PC-3 (cell line): ENCODE measurements at regions not wholly inside any gene's neighbourhood (a gene's known extent, or its start where the extent isn't known, plus 50 kb on each side); places are given as distances from the start of the nearest gene placed in this dataset.

Experiments used
- ATAC-seq: fragments of 200-7000 bp; cut with Tn5 transposase; 2 replicates; pipeline ENCODE4 v1.9.1; 2020; ENCODE audit warnings: mild to moderate bottlenecking, moderate library complexity
- BruUV-seq: library from RNA; stranded (reverse); fragments of 400-500 nt; replicated peaks from 2 replicates; lab custom pipeline; 2021; lab: Mats Ljungman, UMichigan
- CTCF ChIA-PET: fragments of 300-600 bp; sonication (Branson Sonifier 250); formaldehyde crosslinking; loops from one replicate; lab custom pipeline; 2022; ENCODE audit warnings: antibody characterized with exemption; lab: Charles Lee
- POLR2A ChIA-PET: fragments of 300-600 bp; sonication (Branson Sonifier 250); formaldehyde crosslinking; loops from one replicate; lab custom pipeline; 2022; ENCODE audit warnings: antibody characterized with exemption; ENCODE audit not compliant: unreplicated experiment; lab: Charles Lee
- DNase-seq: peaks from one replicate; pipeline ENCODE4 v3.0.0-alpha.2; 2015
- H2AFZ ChIP-seq: fragments of 300-600 bp; sonication (generic); 2 replicates; pipeline ENCODE4 v1.6.0; 2016; ENCODE audit warnings: antibody characterized with exemption, low read length
- H3F3A ChIP-seq: fragments of 300-600 bp; sonication (generic); one replicate; pipeline ENCODE4 v1.6.0; 2017; ENCODE audit warnings: antibody characterized with exemption, low read length, control low read depth, mild to moderate bottlenecking; ENCODE audit not compliant: unreplicated experiment
- H3K27ac ChIP-seq: fragments of 300-600 bp; sonication (generic); 2 replicates; pipeline ENCODE4 v1.5.1; 2016; ENCODE audit warnings: mild to moderate bottlenecking, low read length
- H3K27me3 ChIP-seq: fragments of 300-600 bp; sonication (generic); 2 replicates; pipeline ENCODE4 v1.6.1; 2016; ENCODE audit warnings: low read length, mixed read lengths
- H3K36me3 ChIP-seq: fragments of 300-600 bp; sonication (generic); 2 replicates; pipeline ENCODE4 v1.6.1; 2016; ENCODE audit warnings: low read depth, mixed run types, low read length, mixed read lengths
- H3K4me1 ChIP-seq: fragments of 300-600 bp; sonication (generic); 2 replicates; pipeline ENCODE4 v1.5.1; 2016; ENCODE audit warnings: low read length; ENCODE audit not compliant: insufficient read depth
- H3K4me2 ChIP-seq: fragments of 300-600 bp; sonication (generic); 2 replicates; pipeline ENCODE4 v1.6.0; 2016; ENCODE audit warnings: low read length
- H3K4me3 ChIP-seq: fragments of 300-600 bp; sonication (generic); 2 replicates; pipeline ENCODE4 v1.5.1; 2016; ENCODE audit warnings: mild to moderate bottlenecking, low read length, mixed read lengths
- H3K79me2 ChIP-seq: fragments of 300-600 bp; sonication (generic); 2 replicates; pipeline ENCODE4 v1.6.1; 2017; ENCODE audit warnings: low read length, mixed read lengths
- H3K9ac ChIP-seq: fragments of 300-600 bp; sonication (generic); 2 replicates; pipeline ENCODE4 v1.6.0; 2016; ENCODE audit warnings: mild to moderate bottlenecking, low read length
- H3K9me2 ChIP-seq: fragments of 300-600 bp; sonication (generic); replicated peaks from 2 replicates; pipeline ENCODE4 v1.6.1; 2016; ENCODE audit warnings: mixed run types, low read length, mixed read lengths
- H3K9me3 ChIP-seq: fragments of 300-600 bp; sonication (generic); 2 replicates; pipeline ENCODE4 v1.6.1; 2016; ENCODE audit warnings: low read length, mixed read lengths
- H4K20me1 ChIP-seq: fragments of 300-600 bp; sonication (generic); 2 replicates; pipeline ENCODE4 v1.6.1; 2016; ENCODE audit warnings: low read length, mixed read lengths
- EZH2 ChIP-seq: fragments of 300-600 bp; sonication (generic); IDR thresholded peaks from one replicate; pipeline ENCODE4 v1.6.1; 2017; ENCODE audit warnings: antibody characterized with exemption, mild to moderate bottlenecking, low read length; ENCODE audit not compliant: unreplicated experiment
- EZH2phosphoT487 ChIP-seq: fragments of 300-600 bp; sonication (generic); IDR thresholded peaks from 2 replicates; pipeline ENCODE4 v1.6.1; 2018; ENCODE audit warnings: mild to moderate bottlenecking, antibody characterized with exemption, low read length, borderline replicate concordance
- intact Hi-C: fragments of 100-400 bp; cut with micrococcal nuclease; formaldehyde crosslinking; loops from 2 replicates; pipeline ENCODE4 v1.9.0; 2023
- TF ChIP-seq, protein P1 (sequence below): fragments of 300-600 bp; sonication (generic); conservative IDR thresholded peaks from 2 replicates; pipeline ENCODE4 v1.5.1; 2017; ENCODE audit warnings: antibody characterized with exemption, low read depth, mild to moderate bottlenecking, low read length

DNA sequence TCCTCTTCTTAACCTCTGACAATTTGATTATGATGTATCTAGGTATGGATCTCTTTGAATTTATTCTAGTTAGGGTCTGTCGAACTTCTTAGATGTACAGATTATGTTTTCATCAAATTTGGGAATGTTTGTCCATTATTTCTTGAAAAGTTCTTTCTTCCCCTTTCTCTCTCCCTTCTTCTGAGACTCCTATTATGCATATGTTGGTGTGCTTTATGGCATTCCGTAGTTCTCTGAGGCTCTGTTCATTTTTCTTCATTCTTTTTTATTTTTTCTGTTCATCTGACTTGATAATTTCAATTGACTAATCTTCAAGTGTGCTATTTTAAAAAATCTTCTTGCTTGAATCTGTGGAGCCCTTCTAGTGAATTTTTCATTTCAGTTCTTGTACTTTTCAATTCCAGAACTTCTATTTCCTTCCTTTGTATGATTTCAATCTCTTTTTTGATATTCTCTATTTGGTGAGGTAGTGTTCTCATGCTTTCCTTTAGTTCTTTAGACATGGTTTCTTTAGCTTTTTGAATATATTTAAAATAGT lies 79.8 kb downstream of the TMEM270 start:
- no TSS peak for BruUV-seq
- H2AFZ ChIP-seq: no peak overlapping the region
- no peak for TF ChIP-seq EZH2
- 0 out of 2 replicates have a peak, but pooled peaks cover 3% of the 10 kb centered on the region for H3K9me3 ChIP-seq
- H3K36me3 ChIP-seq: no peaks in the 10 kb centered on the region
- no peaks in the 10 kb centered on the region for H3K27me3 ChIP-seq
- no peak overlapping the region for H3K27ac ChIP-seq
- no peaks in the 10 kb centered on the region for H3K9me2 ChIP-seq
- peaks cover 9% of the 10 kb centered on the region for H3K4me1 ChIP-seq
- no peaks in the 10 kb centered on the region for H3K79me2 ChIP-seq
- H4K20me1 ChIP-seq: no peaks in the 10 kb centered on the region
- CTCF ChIA-PET: no interaction called here
- no peak overlapping the region for H3K4me2 ChIP-seq
- H3K4me3 ChIP-seq: no peak overlapping the region
- POLR2A ChIA-PET: no interaction called here
- no peak overlapping the region for H3K9ac ChIP-seq
- intact Hi-C loops: no loop called here
- DNase-seq: no peak
- peaks cover 4% of the 10 kb centered on the region for H3F3A ChIP-seq
- no peak for ATAC-seq

DNA sequence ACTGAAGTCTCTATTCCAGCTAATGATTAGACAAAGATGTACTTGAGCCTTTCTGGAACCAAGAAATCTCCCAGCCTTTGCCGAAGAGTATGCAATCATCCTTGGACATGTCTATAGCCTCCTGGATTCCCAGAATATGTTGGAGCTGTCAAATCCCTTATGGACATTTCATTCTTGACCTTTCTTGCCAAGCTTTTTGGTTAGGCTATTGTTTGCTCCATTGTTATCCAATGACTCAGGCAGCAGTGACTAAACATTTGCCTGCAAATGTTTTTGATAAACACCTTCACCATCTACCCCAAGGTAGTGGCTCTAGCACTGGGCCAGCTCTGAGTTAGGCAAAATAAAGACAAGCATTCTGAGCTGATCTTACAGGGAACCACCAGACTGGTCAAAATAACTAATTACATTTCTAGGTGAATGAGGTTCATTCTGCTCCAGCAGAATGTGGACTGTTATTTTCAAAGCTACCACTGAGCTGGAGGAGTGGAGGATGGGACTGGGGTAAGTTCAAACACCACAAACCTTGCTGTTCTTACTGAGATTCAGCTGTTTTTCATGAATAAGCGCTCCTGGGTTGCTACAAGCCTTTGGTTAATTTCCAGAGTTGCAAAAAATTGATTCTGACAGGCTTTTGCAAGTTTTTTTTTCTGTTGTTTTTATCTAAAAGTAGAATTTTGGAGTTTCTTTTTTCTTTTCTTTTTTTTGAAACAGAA lies 81.0 kb downstream of the TMEM270 start:
- Histone ChIP-seq H3K9me3 (0 out of 2 replicates have a peak, but pooled peaks cover 3% of the 10 kb centered on the region), H3K4me1 (peaks cover 9% of the 10 kb centered on the region), H3K4me2 (0 out of 2 replicates have a peak overlapping the region, but pooled peaks have one; percentile 15), H3K9me2 (no peaks in the 10 kb centered on the region), H3K36me3 (no peaks in the 10 kb centered on the region), H4K20me1 (no peaks in the 10 kb centered on the region), H3K9ac (no peak overlapping the region), H3F3A (peaks cover 4% of the 10 kb centered on the region), H3K27ac (no peak overlapping the region), H3K27me3 (no peaks in the 10 kb centered on the region), H2AFZ (no peak overlapping the region), H3K4me3 (no peak overlapping the region), H3K79me2 (no peaks in the 10 kb centered on the region)
- no TSS peak for BruUV-seq
- ATAC-seq (peak; percentile 92), DNase-seq (peak; percentile 81)
- CTCF ChIA-PET: interaction anchor here (0.5 kb wide), 1 partner anchor 49 kb away, joined by 3 read pairs; no protein-coding TSS in a partner anchor
- POLR2A ChIA-PET: no interaction called here
- TF ChIP-seq EZH2: no peak
- no peak for TF ChIP-seq EZH2phosphoT487
- TF ChIP-seq, protein P1, sequence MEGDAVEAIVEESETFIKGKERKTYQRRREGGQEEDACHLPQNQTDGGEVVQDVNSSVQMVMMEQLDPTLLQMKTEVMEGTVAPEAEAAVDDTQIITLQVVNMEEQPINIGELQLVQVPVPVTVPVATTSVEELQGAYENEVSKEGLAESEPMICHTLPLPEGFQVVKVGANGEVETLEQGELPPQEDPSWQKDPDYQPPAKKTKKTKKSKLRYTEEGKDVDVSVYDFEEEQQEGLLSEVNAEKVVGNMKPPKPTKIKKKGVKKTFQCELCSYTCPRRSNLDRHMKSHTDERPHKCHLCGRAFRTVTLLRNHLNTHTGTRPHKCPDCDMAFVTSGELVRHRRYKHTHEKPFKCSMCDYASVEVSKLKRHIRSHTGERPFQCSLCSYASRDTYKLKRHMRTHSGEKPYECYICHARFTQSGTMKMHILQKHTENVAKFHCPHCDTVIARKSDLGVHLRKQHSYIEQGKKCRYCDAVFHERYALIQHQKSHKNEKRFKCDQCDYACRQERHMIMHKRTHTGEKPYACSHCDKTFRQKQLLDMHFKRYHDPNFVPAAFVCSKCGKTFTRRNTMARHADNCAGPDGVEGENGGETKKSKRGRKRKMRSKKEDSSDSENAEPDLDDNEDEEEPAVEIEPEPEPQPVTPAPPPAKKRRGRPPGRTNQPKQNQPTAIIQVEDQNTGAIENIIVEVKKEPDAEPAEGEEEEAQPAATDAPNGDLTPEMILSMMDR: no peak
- intact Hi-C loops: no loop called here

DNA sequence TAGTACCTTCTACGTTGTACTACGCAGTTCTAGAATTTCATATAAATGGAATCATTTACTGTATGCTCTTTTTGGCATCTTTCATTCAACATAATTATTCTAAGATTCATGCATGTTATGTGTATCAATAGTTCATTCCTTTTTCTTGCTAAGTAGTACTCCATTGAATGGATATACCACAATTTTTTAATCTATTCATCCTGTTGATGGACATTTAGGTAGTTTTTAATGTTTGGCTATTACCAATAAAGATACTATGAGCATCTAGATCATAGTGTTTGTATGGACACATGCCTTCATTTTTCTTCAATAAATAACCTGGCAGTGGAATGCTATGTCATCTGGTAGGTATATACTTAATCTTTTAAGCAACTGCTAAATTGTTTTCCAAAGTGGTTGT lies 83.0 kb upstream of the ELN start:
- no peak overlapping the region for H3K4me3 ChIP-seq
- H2AFZ ChIP-seq: no peak overlapping the region
- CTCF ChIA-PET: no interaction called here
- peaks cover 4% of the 10 kb centered on the region for H3F3A ChIP-seq
- POLR2A ChIA-PET: no interaction called here
- 0 out of 2 replicates have a peak, but pooled peaks cover 11% of the 10 kb centered on the region for H3K9me3 ChIP-seq
- H3K9me2 ChIP-seq: no peaks in the 10 kb centered on the region
- H3K27ac ChIP-seq: no peak overlapping the region
- H4K20me1 ChIP-seq: no peaks in the 10 kb centered on the region
- H3K27me3 ChIP-seq: 0 out of 2 replicates have a peak, but pooled peaks cover 4% of the 10 kb centered on the region
- intact Hi-C loops: no loop called here
- H3K4me2 ChIP-seq: no peak overlapping the region
- no peak overlapping the region for H3K9ac ChIP-seq
- no peaks in the 10 kb centered on the region for H3K36me3 ChIP-seq
- TF ChIP-seq, protein P1: no peak
- TF ChIP-seq EZH2: no peak
- TF ChIP-seq EZH2phosphoT487: no peak
- BruUV-seq: no TSS peak
- H3K4me1 ChIP-seq: peaks cover 9% of the 10 kb centered on the region
- ATAC-seq (no peak), DNase-seq (no peak)
- H3K79me2 ChIP-seq: no peaks in the 10 kb centered on the region
